Sigmoid colon (tissue), 6 donors: ENCODE measurements at regions not wholly inside any gene's neighbourhood (a gene's known extent, or its start where the extent isn't known, plus 50 kb on each side); places are given as distances from the start of the nearest gene placed in this dataset.
"Not testable (repeated sequence)": the region's sequence is repeated elsewhere in the genome, so short reads cannot be mapped to it uniquely, and the experiment has no call there.

Experiments
- DNase-seq: peaks from one replicate; pipeline ENCODE4 v3.0.0-alpha.2; 2019
- H3K27ac ChIP-seq, 4 donors: fragments of 200-600 bp; sonication (generic); one replicate each; pipeline ENCODE4 v1.5.1; 2016 to 2019; ENCODE audit warnings: mild to moderate bottlenecking in 1 of 4
- H3K27me3 ChIP-seq, 3 donors: fragments of 200-600 bp; sonication (generic); one replicate each; pipeline ENCODE4 v1.5.1; 2019; ENCODE audit warnings: mild to moderate bottlenecking in 1 of 3
- H3K36me3 ChIP-seq, 4 donors: fragments of 200-600 bp; sonication (generic); one replicate each; pipeline ENCODE4 v1.5.1; 2016 to 2019
- H3K4me1 ChIP-seq, 4 donors: fragments of 200-600 bp; sonication (generic); one replicate each; pipeline ENCODE4 v1.5.1; 2017 to 2019
- H3K4me3 ChIP-seq, 4 donors: fragments of 200-600 bp; sonication (generic); one replicate each; pipeline ENCODE4 v1.5.1; 2017 to 2019; ENCODE audit warnings: mild to moderate bottlenecking in 2 of 4, moderate library complexity in 1 of 4
- H3K9me3 ChIP-seq, 4 donors: fragments of 200-600 bp in 3 of 4; sonication (generic) in 3 of 4; one replicate each; pipeline versions ENCODE4 v1.5.1 to v1.6.1; 2013 to 2019
- CTCF ChIP-seq, 4 experiments: fragments of 450-650 bp in 3 of 4; fragments of 200-600 bp in 1 of 4; IDR thresholded peaks; one replicate each; pipeline ENCODE4 v1.5.1; 2016 to 2019; ENCODE audit warnings: antibody characterized with exemption in 4 of 4, mild to moderate bottlenecking in 3 of 4, moderate library complexity in 2 of 4
- EP300 ChIP-seq, 4 donors: sonication (generic); formaldehyde crosslinking; IDR thresholded peaks; one replicate each; pipeline ENCODE4 v1.6.1; 2017; ENCODE audit warnings: antibody characterized with exemption in 4 of 4
- POLR2A ChIP-seq, 2 donors: fragments of 450-650 bp; IDR thresholded peaks; one replicate each; pipeline ENCODE4 v1.6.1; 2016; ENCODE audit warnings: antibody characterized with exemption in 2 of 2, mild to moderate bottlenecking in 2 of 2, moderate library complexity in 2 of 2
- POLR2AphosphoS5 ChIP-seq, 4 donors: sonication (generic); formaldehyde crosslinking; IDR thresholded peaks; one replicate each; pipeline ENCODE4 v1.6.1; 2017; ENCODE audit warnings: antibody characterized with exemption in 4 of 4
- WGBS, 2 donors: extraction: QIAGEN DNeasy Blood & Tissue Kit; methylation state at CpG; one replicate each; pipeline ENCODE4 v1.1.7; 2013; 5-methylcytosine and 5-hydroxymethylcytosine counted together
- intact Hi-C: fragments of 100-400 bp; cut with DNase I; formaldehyde crosslinking; loops from one replicate; pipeline ENCODE4 v1.15.1; 2023
- donor health status: healthy with polysubstance abuse.
- donor health status: healthy.

- 92 to 96% methylated on average over 4 of the region's 4 CpGs for WGBS, 2 donors
- intact Hi-C loops, result no loop called here
Observed at GRCh38 chr11:45000918-45001317, 50.2 kb upstream of the TP53I11 start.

GRCh38 chr11:45001466-45002165, 50.9 kb upstream of the TP53I11 start:
- TF ChIP-seq POLR2AphosphoS5 (IDR thresholded peaks at IDR 0.05), result no peak
- Histone ChIP-seq H3K4me3 (no peak overlapping the region), H3K27me3 (no peaks in the 10 kb centered on the region), H3K36me3 (no peaks in the 10 kb centered on the region), H3K9me3 (no peaks in the 10 kb centered on the region), H3K4me1 (no peaks in the 10 kb centered on the region), H3K27ac (no peak overlapping the region)
- no peak for DNase-seq
- WGBS, 2 donors, result 91 to 94% methylated on average over 6 of the region's 6 CpGs
- intact Hi-C loops, result no loop called here

More at GRCh38 chr11:45000918-45001317, 50.2 kb upstream of the TP53I11 start:
- peak; percentile 40 for DNase-seq
- Histone ChIP-seq H3K9me3 (no peaks in the 10 kb centered on the region), H3K27me3 (no peaks in the 10 kb centered on the region), H3K36me3 (no peaks in the 10 kb centered on the region), H3K4me3 (no peak overlapping the region), H3K4me1 (no peaks in the 10 kb centered on the region), H3K27ac (no peak overlapping the region)
- TF ChIP-seq POLR2A (IDR thresholded peaks at IDR 0.05), result no peak
- no peak for TF ChIP-seq CTCF (IDR thresholded peaks at IDR 0.05)
- no peak for TF ChIP-seq POLR2AphosphoS5 (IDR thresholded peaks at IDR 0.05)
- TF ChIP-seq EP300 (IDR thresholded peaks at IDR 0.05), result no peak

DNA sequence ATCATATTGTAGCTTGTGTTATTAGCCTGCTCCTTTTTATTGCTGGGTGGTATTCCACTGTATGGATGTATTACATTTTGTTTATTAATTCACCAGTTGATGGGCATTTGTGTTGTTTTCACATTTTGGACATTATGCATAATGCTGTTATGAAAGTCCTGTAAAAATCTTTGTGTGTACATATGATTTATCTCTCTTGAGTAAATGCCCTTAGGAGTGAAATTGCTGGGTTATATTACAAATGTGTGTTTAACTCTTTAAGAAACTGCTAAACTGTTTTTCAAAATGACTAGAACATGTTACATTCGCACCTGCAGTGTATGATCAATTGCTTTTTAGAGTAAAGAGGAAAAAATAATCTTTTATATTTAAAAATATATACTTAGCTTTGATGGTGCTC, 54.4 kb upstream of the TP53I11 start:
- Histone ChIP-seq H3K36me3 (no peaks in the 10 kb centered on the region), H3K9me3 (no peaks in the 10 kb centered on the region), H3K27ac (no peak overlapping the region), H3K4me1 (no peaks in the 10 kb centered on the region), H3K4me3 (no peak overlapping the region), H3K27me3 (no peaks in the 10 kb centered on the region)
- TF ChIP-seq POLR2A (IDR thresholded peaks at IDR 0.05) (no peak), POLR2AphosphoS5 (IDR thresholded peaks at IDR 0.05) (no peak), CTCF (IDR thresholded peaks at IDR 0.05) (no peak)
- intact Hi-C loops, result no loop called here
- WGBS, 2 donors, result 88 to 96% methylated on average over 1 of the region's 1 CpG
- no peak for DNase-seq

DNA sequence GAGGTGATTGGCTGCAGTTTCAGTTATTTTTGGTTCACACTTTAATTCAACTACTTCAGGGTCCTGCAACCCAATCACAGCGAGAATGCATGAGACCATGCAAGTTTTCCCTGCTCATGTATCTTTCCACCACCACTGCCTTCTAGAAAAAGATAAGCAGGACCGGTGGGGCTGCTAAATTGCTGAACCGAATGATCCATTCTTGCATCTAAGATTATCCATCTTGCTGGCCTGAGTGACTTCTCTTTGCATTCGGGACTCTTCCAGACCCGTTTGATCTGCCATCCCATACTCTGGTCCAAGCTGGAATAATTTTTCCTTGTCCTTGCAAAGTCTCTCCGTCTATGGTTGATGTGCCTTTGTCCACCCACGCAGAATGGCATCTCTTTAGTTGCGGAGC, 56.3 kb upstream of the TP53I11 start:
- TF ChIP-seq CTCF (IDR thresholded peaks at IDR 0.05) (no peak), EP300 (IDR thresholded peaks at IDR 0.05) (no peak), POLR2AphosphoS5 (IDR thresholded peaks at IDR 0.05) (no peak), POLR2A (IDR thresholded peaks at IDR 0.05) (no peak)
- Histone ChIP-seq H3K36me3 (no peaks in the 10 kb centered on the region), H3K9me3 (no peaks in the 10 kb centered on the region), H3K27ac (no peak overlapping the region), H3K4me1 (no peaks in the 10 kb centered on the region), H3K4me3 (no peak overlapping the region), H3K27me3 (no peaks in the 10 kb centered on the region)
- WGBS, 2 donors, result 82 to 85% methylated on average over 8 of the region's 8 CpGs
- DNase-seq, result no peak
- intact Hi-C loops, result no loop called here

DNA sequence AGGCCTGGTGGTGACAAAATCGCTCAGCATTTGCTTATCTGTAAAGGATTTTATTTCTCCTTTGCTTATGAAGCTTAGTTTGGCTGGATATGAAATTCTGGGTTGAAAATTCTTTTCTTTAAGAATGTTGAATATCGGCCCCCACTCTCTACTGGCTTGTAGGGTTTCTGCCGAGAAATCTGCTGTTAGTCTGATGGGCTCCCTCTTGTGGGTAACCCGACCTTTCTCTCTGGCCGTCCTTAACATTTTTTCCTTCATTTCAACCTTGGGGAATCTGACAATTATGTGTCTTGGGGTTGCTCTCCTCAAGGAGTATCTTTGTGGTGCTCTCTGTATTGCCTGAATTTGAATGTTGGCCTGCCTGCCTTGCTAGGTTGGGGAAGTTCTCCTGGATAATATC, 65.3 kb upstream of the TP53I11 start:
- H3K4me1 ChIP-seq, intact Hi-C loops, H3K4me3 ChIP-seq, H3K27me3 ChIP-seq, H3K9me3 ChIP-seq, H3K27ac ChIP-seq, H3K36me3 ChIP-seq, DNase-seq: not testable (repeated sequence)
- WGBS, 2 donors, result 81 to 82% methylated on average over 5 of the region's 5 CpGs

DNA sequence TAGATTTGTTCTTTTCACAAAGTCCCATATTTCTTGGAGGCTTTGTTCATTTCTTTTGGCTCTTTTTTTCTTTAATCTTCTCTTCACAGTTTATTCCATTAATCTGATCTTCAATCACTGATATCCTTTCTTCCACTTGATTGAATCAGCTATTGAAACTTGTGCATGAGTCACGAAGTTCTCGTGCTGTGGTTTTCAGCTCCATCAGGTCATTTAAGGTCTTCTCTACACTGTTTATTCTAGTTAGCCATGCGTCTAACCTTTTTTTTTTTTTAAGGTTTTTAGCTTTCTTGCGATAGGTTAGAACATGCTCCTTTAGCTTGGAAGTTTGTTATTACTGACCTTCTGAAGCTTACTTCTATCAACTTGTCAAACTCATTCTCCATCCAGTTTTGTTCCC, 65.8 kb upstream of the TP53I11 start:
- H3K36me3 ChIP-seq, H3K9me3 ChIP-seq, intact Hi-C loops, H3K4me3 ChIP-seq, DNase-seq, H3K27me3 ChIP-seq, H3K4me1 ChIP-seq, H3K27ac ChIP-seq: not testable (repeated sequence)
- WGBS, 2 donors, result 77 to 88% methylated on average over 4 of the region's 4 CpGs
